ENCODE measurements at regions not wholly inside any gene's neighbourhood (a gene's known extent, or its start where the extent isn't known, plus 50 kb on each side); places are given as distances from the start of the nearest gene placed in this dataset.
"Not testable (repeated sequence)": the region's sequence is repeated elsewhere in the genome, so short reads cannot be mapped to it uniquely, and the experiment has no call there.

- DNase-seq: not testable (repeated sequence)
Measured at GRCh38 chrX:40362291-40362690, 218.5 kb upstream of the ATP6AP2 start.

- no peak for DNase-seq
Measured at GRCh38 chrX:40360557-40360956, 220.2 kb upstream of the ATP6AP2 start.

GRCh38 chrX:40359593-40359992, 221.2 kb upstream of the ATP6AP2 start:
- DNase-seq: no peak

- no peak for DNase-seq
Measured at GRCh38 chrX:40358994-40359393, 221.8 kb upstream of the ATP6AP2 start.

- no peak for DNase-seq
Measured at GRCh38 chrX:40349251-40349650, 231.5 kb upstream of the ATP6AP2 start.

- no peak for DNase-seq
Measured at GRCh38 chrX:40346379-40346778, 234.4 kb upstream of the ATP6AP2 start.

GRCh38 chrX:40343319-40343718, 237.5 kb upstream of the ATP6AP2 start:
- no peak for DNase-seq

- DNase-seq: no peak
Measured at GRCh38 chrX:40340116-40340515, 240.7 kb upstream of the ATP6AP2 start.

- no peak for DNase-seq
Measured at GRCh38 chrX:40333344-40333743, 235.6 kb upstream of the BCOR start.

- no peak for DNase-seq
Measured at GRCh38 chrX:40331762-40332161, 234.0 kb upstream of the BCOR start.

- no peak for DNase-seq
Measured at GRCh38 chrX:40331353-40331752, 233.6 kb upstream of the BCOR start.

GRCh38 chrX:40329616-40330015, 231.9 kb upstream of the BCOR start:
- no peak for DNase-seq

GRCh38 chrX:40327085-40327484, 229.3 kb upstream of the BCOR start:
- DNase-seq: no peak

- DNase-seq: no peak
Measured at GRCh38 chrX:40326186-40326965, 228.6 kb upstream of the BCOR start.

- no peak for DNase-seq
Measured at GRCh38 chrX:40325161-40325560, 227.4 kb upstream of the BCOR start.

GRCh38 chrX:40323977-40324376, 226.2 kb upstream of the BCOR start:
- no peak for DNase-seq

GRCh38 chrX:40320819-40321218, 223.1 kb upstream of the BCOR start:
- DNase-seq: no peak

- DNase-seq: no peak
Measured at GRCh38 chrX:40318801-40319200, 221.0 kb upstream of the BCOR start.

GRCh38 chrX:40318076-40318475, 220.3 kb upstream of the BCOR start:
- no peak for DNase-seq

GRCh38 chrX:40316502-40316901, 218.7 kb upstream of the BCOR start:
- no peak for DNase-seq

GRCh38 chrX:40314070-40314469, 216.3 kb upstream of the BCOR start:
- no peak for DNase-seq

- no peak for DNase-seq
Measured at GRCh38 chrX:40313269-40313668, 215.5 kb upstream of the BCOR start.

GRCh38 chrX:40310447-40310846, 212.7 kb upstream of the BCOR start:
- no peak for DNase-seq

- DNase-seq: no peak
Measured at GRCh38 chrX:40310016-40310415, 212.3 kb upstream of the BCOR start.

- no peak for DNase-seq
Measured at GRCh38 chrX:40307871-40308270, 210.1 kb upstream of the BCOR start.

All from NCI-H2107 (cell line).